HG03575 (cell line): ENCODE measurements at regions not wholly inside any gene's neighbourhood (a gene's known extent, or its start where the extent isn't known, plus 50 kb on each side); places are given as distances from the start of the nearest gene placed in this dataset.

Experiments
- ATAC-seq: cut with Tn5 transposase; IDR thresholded peaks from one replicate; pipeline ENCODE4 v1.9.1; 2021; ENCODE audit not compliant: unreplicated experiment, insufficient number of reproducible peaks, low FRiP score; ENCODE audit errors: extremely low read depth

DNA sequence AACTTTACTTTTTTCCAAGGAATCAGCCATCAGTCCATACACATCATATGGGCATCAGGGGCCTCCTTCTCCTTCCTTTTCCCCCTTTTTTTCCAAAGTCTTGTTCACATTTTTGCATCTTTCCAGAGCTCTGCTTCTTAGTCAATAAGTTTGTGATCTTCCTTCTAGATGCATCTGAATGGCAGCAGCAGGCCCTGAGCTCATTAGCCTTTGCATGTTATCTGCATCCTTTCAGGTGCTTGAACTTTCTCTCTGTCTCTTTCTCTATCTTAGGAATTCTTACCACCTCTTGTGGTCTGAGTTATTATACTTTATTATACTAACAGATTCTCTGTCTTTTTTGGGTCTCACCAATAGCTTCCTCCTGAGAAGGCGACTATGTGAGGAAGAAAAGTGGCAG is 312.4 kb upstream of the FANCL start:
- no peak for ATAC-seq

DNA sequence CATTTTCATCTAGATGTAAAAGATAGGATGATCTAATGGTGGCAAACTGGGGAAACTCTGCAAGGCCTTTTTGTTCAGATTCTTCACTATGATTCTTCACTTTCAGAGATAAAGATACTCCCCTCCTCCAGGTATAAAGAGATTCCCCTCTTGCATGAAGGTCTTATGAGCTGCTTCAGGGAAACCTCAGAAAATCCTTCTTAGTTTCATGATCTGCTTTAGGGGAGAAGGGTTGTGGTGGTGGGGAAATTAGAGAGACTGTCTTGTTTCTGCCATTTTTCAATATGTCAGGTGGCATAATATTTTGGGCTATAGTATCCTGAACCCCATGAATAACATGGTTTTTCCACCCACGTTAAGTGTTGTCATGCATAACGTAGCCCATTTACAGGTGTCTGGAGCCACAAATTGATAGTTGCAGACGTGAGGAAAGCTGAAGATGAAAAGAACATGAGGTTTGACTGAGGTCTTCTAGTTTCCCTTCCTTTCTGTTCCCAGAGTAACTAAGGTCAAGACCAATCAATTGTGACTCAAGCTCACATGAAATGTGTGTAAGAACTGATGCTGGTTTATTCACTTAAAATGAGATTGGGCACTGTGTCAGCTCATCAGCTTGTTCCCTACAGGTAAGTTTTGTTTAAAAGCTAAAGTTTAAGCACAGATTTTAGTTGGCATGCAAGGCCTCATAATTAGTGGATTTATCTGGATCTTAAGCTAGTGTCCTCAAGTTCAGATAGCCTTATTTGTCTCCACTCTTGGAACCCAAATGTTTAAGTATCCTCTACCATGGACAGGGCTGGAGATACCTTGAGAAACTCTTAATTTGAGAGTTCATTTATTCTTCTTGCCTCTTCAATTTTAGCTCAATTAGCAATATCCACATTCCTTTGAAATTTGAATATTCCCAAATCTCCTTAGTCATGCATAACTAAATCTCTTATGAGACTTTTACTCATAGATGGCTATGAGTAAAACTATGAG is 304.5 kb upstream of the FANCL start:
- ATAC-seq: no peak

DNA sequence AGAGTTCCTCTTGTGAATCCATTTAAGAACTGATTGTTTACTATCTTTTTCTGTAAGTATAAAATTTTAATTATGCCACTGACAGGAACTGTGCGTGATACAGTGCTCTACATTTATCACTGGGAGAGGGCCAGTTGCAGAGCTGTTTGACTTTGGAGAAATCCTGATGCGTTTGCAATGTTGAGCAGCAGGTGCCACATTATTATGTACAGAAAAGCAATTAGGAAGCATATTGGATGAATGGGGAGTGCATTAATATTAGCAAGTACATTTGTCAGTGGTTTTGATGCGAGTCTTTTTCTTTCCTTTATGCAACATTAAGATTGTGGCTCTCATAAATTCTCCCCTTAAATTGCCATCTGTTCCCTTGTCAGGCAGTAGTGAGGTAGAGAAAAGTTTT is 302.3 kb upstream of the FANCL start:
- no peak for ATAC-seq

DNA sequence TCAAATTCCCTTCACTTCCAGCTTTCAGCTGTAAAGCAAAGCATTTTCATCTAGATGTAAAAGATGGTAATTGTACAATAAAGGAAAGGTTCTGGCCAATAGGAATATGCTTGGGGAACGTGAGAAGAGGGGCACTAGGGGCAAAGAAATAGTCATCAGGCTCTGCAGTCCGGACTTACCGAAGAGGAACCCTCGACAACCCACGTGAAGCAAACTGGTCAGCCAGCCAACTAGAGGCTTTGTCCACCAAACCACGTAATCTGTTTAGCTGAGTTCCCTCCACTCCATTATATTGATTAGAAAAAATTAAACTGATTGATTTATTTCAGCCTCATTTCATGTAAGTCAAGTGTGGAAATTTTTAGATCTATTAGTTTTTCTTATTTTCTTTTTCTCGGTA is 300.4 kb upstream of the FANCL start:
- no peak for ATAC-seq

DNA sequence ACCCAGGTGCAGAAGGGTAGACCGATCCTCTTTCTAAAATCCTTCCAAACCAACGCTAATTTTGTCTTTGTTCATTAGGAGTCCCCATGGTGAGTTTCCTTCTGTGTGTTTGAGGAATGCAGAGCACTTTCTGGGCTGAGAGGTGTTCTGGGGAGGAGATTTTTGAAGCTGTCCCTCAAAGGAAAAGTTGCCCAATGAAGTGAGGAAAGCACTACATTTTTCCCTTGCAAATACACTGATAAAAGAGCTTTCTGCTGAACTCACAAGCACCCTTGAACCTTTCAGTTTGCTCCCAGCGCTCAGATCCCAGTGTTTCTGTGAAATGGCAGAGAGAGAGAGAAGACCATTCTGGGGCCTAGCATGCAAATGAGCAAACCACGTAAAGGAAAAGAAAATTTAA is 299.6 kb upstream of the FANCL start:
- no peak for ATAC-seq

DNA sequence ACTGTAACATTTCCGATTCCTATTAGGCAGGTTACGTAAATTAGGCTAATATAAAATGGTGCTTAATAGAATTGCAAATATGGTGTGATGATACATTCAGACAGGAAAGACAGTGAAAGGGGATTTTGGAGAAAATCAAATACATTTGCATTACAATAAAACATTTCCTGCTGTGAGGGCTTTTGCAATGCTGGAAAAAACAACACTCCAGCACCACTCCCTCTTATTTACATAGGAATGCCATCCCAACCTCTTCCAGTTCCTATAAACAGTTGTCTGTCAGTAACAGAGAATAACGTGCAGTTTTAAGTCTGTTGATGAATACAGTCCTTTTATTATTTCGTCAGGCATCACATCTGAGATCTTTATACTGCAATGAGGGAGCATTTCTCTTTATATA is 298.8 kb upstream of the FANCL start:
- no peak for ATAC-seq

DNA sequence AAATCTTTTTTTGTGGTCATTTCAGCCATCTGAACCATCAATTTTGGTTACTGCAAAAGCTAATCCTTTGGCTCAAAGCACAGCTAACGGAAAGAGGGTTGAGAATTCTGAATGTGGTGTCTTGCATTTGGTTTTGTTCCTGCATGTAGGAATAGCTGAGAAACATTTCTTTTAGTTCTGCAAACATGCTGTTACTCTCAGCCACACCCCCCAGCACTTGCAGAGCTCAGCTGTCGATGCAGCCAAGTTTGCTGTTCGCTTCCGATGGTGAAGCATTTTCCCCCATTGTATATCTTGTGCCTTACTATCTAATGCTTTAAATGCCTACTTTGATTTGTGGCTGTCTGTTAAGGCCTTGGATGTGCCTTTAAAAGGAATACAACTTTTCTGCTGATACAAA is 294.9 kb upstream of the FANCL start:
- ATAC-seq: no peak

DNA sequence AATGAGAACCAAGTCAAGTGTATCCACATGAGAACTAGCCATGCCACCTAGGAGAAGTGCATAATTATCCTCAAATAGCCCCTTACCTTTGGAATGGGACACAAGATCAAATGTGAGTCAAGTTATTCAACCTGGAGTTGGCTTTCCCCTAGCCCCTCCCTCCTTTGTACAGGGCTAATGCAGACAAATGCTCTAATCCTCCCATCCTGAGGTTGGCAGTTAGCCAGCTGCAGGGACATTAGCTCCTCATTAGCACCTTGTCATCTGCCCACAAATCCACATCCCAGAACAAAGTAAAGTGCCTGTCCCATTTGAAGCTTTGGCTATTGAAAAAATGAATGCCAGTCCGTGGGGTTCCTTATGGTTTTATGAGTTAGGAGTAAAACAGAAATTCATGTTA is 294.1 kb upstream of the FANCL start:
- ATAC-seq: no peak

DNA sequence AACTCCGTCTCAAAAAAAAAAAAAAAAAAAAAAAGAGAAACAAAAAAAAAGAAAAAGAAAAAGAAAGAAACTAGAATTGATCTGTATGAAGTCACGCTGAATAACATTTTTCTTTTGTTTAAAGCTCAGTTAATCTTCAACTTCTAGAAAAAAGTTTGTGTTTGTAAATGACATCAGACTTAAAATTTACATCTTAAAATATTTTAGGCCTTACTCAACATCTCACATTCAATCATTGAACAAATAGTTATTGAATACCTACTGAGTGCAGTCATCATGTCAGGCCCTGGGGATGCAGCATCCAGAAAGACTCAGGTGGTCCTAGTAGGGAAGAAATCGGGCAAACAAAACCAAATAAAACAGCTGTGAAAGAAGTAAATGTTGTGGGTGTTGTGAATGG is 292.3 kb upstream of the FANCL start:
- no peak for ATAC-seq

DNA sequence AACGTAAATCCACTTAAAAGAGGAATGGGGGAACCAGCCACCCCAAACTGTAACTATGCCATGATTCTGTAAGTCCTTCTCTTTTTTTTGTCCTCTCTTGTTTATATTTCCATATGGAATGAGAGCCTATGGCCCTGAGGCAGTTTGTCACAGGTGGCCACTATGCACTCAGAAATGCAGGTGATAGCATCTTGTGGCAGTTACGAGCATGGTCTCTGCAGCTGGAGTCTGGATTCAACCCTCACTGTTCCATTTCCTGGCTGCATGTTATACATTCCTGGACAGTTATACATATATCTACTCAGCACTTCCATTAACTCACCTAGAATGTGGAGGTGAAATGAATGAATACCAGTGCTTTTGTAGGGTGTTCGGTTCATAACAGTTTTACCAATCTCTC is 291.5 kb upstream of the FANCL start:
- ATAC-seq: no peak

DNA sequence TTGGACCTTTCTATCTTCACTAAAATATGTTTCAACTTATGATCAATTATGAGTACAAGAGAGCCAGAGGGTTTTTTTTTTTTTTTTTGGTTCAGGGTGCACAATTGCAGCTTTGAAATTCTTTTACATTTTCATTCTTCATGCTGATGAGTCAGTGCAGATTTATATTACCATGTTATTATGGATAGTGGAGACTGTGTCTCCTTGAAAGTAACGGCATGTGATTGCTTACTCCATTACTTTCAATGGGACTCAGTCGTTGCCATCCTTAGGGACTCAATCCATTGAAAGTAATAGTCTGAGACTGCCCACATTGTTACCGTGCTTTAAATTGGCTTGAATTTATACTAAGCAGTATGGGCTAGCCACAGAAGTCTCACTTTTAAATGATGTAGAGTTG is 286.5 kb upstream of the FANCL start:
- no peak for ATAC-seq

DNA sequence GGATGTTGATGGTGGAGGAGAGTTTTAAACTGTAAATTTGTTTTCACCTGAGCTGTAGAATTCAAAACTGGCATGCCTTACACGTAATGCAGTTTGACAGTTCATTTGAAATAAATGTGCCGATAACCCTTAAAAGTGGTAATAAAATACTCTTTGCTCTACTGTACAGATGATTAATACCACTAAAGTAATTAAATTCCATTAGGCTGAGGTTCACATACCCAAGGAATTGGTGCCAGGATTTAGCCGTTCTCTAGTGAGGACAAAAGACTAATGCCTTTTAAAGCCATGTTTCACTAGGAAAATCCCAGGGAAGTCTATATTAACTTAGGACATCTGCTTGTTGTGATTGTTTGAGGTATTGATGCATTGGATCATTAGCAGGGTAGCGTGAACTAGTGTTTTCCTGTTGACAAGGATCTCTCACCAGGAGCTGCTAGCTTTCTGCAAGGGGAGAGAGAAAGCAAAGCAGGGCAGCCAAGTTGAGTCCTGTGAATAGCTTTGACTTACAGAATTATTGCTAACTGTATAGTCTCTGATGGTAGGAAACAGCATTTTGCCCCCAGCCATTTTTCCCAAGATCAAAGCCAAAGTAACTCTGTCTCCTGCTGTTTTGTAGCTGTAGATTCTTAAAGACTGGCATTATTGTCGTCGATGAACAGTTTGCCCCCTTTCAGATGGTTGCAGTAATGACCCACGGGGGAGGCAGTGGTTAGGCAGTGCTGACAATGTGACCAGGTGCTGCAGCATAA is 280.9 kb upstream of the FANCL start:
- no peak for ATAC-seq

DNA sequence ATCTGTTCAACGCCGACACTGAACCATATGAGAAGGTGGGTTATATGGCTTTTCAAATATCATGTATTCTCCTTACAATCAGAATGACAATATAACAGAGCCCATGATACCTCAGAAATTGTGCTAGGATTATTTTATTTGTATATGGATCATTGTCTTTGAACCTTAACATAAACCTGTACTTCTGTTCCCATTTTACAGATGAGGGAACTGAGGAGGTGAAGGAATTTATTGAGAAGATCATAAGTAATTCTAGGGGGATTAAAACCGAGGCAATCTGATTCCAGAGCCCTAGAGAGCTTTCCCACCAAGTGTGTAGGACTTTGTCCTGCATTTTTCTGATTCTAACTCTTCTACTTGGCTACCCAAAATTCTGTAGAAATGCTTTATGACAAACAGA is 279.8 kb upstream of the FANCL start:
- no peak for ATAC-seq

DNA sequence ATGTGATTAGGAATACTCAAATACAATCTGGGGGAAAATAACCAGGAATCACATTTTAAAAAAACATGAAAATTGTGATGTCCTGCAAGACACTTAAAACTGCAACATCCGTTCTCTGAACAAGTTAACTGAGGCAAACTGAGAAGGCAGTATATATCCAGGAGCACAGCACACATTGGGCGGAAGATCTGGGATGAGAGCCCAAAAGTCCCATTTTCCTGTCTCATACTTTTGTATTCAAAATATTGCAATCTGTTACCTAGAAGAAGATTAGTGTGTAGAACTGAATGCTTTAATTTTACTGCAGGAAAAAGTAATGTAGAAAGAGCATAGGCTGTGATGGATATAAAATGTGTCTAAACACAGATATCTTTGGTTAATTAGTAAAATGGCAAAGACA is 276.8 kb upstream of the FANCL start:
- ATAC-seq: no peak

DNA sequence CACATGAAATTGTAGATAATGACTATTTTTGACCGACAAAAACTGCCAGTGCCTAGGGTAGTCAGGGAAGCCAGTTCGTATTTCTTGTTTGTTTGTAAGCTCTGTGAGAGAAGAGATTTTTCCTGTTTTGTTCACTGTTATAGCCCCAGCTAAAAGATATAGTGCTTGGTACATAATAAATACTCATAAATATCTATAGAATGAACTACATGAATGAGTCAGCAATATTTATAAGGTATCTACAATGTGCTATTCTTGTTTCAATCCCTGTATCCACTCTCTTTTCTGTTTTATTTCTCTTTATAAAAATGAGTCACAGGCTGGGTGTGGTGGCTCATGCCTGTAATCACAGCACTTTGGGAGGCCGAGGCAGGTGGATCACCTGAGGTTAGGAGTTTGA is 275.6 kb upstream of the FANCL start:
- no peak for ATAC-seq

DNA sequence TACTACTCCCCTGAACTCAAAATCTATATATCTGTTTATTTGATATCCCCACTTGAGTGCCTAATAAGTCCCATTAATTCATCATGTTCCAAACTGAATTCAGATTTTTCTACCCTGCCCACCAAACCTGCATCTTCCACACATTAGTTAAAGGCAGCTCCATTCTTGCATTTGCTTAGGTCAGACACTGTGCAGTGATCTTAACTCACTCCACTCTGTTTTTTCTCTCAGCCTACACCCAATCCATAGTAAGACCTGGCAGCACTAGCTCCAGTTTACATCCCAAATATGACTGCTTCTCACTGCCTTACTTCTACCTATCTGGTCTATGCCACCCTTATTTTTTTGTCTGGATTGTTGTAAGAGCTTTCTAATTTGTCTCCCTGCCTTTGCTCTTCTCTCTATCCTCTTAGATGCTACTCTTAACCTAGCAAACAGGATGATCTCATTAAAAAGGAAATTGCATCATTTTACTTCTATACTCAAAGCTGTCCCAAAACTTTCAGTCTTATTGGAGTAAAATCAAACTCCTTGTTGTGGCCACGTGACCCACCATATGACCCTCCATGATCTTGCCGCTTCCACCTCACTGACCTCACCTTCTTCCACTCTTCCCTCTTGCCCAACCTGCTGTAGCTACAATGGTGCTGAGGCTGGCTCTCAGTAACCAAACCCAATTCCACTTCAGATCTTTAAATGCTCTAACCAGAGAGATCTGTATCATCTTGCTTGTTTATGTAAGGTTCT is 274.9 kb upstream of the FANCL start:
- no peak for ATAC-seq

DNA sequence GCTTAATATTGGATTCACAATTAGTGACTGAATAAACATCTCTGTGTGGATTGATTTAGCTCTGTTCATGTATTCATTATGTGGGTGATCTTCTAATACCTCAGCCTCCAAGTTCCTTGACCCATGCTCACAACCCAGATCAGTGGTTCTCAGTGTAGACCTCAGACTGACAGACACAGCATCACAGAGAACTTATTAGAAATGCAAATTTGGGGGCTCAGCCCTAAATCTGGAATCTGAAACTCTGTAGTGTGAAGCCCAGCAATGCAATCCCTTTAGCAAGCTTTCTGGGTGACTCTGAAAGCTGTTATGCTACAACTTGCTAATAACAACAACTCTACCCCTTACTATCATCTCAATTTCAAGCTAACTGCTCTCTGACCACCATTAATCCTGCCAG is 273.1 kb upstream of the FANCL start:
- ATAC-seq: no peak

DNA sequence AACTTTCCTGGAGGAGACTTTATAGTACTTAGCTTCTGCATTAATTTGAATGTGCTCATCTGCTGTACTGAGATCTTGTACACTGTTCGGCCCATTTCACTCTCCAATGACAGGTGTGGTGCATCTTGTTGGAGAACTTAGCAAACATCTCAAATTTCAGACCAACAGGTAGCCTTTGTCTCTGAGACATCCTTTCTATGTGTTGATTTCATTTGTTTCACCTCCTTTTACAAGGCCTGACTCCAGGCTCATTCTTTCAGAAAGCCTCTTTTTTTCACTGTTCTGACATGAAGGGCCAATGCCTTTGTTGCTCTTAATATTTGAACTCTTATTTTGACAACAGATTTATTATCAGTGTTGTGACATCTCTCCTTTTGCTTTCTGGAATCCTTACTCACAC is 271.8 kb upstream of the FANCL start:
- ATAC-seq: no peak

DNA sequence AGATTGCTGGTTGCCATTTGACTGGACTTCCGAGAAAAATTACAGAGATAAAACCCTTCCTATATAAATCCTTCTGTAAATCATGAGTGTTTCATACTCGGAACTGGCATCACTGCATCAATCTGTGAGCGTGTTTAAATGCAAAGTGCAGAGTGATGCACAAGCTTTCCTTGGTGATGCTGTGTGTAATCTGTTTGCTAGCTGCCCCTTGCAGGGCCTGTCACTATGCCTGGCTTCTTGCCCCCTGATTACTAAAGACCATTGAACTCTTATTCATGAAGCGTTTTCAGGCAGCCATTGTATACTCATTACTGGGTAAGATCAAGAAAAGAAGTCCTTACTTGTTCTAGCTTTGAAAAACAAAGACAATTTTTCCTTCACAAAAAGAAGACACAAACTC is 266.9 kb upstream of the FANCL start:
- no peak for ATAC-seq

DNA sequence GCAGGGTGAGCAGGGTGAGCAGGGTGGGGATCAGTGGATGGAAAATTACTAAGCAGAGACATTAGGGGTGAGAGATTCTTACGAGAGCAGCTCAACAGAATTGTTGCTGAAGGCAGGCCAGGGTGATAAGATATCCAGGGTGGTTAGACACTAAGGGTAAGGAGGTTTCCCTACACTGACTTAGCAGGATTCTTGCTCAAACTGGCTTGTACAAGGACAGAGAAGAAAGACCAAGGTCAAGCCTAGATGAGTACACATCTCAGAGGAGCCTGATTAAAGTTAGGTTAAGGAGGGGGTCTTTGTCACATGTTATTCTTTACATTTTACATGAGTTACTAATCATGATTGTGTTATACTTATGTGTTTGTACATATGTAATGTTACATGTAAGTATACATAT is 262.8 kb upstream of the FANCL start:
- no peak for ATAC-seq
